Karpas-422 (cell line): ENCODE measurements at regions not wholly inside any gene's neighbourhood (a gene's known extent, or its start where the extent isn't known, plus 50 kb on each side); places are given as distances from the start of the nearest gene placed in this dataset.

ENCODE experiments used
- DNase-seq: peaks from one replicate; pipeline ENCODE4 v3.0.0-alpha.2; 2015
- H2AFZ ChIP-seq: fragments of 200-600 bp; sonication (generic); 2 replicates; pipeline ENCODE4 v1.6.1; 2014; ENCODE audit warnings: antibody characterized with exemption, low read length, mixed read lengths
- H3K27ac ChIP-seq: fragments of 200-600 bp; sonication (generic); 2 replicates; pipeline ENCODE4 v1.5.1; 2014; ENCODE audit warnings: mild to moderate bottlenecking, low read length, moderate library complexity
- H3K27me3 ChIP-seq: fragments of 200-600 bp; sonication (generic); 2 replicates; pipeline ENCODE4 v1.6.1; 2014; ENCODE audit warnings: low read length, mixed read lengths
- H3K36me3 ChIP-seq: fragments of 200-600 bp; sonication (generic); 2 replicates; pipeline ENCODE4 v1.6.1; 2014; ENCODE audit warnings: low read length, mixed read lengths; ENCODE audit not compliant: insufficient read depth
- H3K4me1 ChIP-seq: fragments of 200-600 bp; sonication (generic); 2 replicates; pipeline ENCODE4 v1.6.1; 2014; ENCODE audit warnings: mild to moderate bottlenecking, low read length, mixed read lengths
- H3K4me2 ChIP-seq: fragments of 200-600 bp; sonication (generic); 2 replicates; pipeline ENCODE4 v1.6.1; 2014; ENCODE audit warnings: low read length, low read depth, mild to moderate bottlenecking; ENCODE audit not compliant: poor library complexity, severe bottlenecking
- H3K4me3 ChIP-seq: fragments of 200-600 bp; sonication (generic); 2 replicates; pipeline ENCODE4 v1.5.1; 2014; ENCODE audit warnings: mild to moderate bottlenecking, antibody characterized with exemption, low read length, mixed read lengths
- H3K79me2 ChIP-seq: fragments of 200-600 bp; sonication (generic); 2 replicates; pipeline ENCODE4 v1.6.1; 2014; ENCODE audit warnings: mild to moderate bottlenecking, low read length, mixed read lengths
- H3K9ac ChIP-seq: fragments of 200-600 bp; sonication (generic); 2 replicates; pipeline ENCODE4 v1.6.0; 2014; ENCODE audit warnings: low read length
- H3K9me2 ChIP-seq: fragments of 200-600 bp; sonication (generic), shearing (Covaris generic); replicated peaks from 2 replicates; pipeline ENCODE4 v1.6.0; 2014; ENCODE audit warnings: mild to moderate bottlenecking, low read length, moderate library complexity; ENCODE audit not compliant: insufficient read depth
- H3K9me3 ChIP-seq: fragments of 300-700, 200-600 bp; sonication (generic); 2 replicates; pipeline ENCODE4 v1.6.1; 2014; ENCODE audit warnings: low read length, mixed read lengths
- H4K20me1 ChIP-seq: fragments of 200-600 bp; sonication (generic); 2 replicates; pipeline ENCODE4 v1.6.1; 2014; ENCODE audit warnings: mild to moderate bottlenecking, antibody characterized with exemption, low read length, low read depth; ENCODE audit not compliant: insufficient read depth

DNA sequence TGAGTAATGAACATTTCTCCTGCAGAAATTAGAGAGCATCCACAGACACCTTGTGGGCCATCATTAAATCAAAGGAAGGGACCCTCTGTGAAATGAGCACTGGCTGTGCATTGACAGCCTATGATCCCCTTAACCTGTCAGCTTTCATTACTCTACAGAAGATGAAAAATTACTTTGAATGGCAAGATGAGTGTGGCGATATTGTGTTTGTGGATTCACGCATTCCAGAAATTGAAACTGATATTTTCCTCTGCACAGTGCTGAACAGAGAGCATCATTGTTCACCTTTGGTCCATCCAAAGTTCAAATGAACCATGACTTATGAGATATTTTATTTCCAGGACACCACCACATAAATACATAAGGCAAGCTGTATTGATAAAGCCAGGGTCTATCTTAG is 374.8 kb upstream of the ANXA10 start:
- no peak overlapping the region for H2AFZ ChIP-seq
- no peaks in the 10 kb centered on the region for H3K9me3 ChIP-seq
- no peak overlapping the region for H3K4me2 ChIP-seq
- no peaks in the 10 kb centered on the region for H3K4me1 ChIP-seq
- no peak overlapping the region for H3K9ac ChIP-seq
- H3K27me3 ChIP-seq: no peaks in the 10 kb centered on the region
- DNase-seq: no peak
- no peaks in the 10 kb centered on the region for H3K36me3 ChIP-seq
- H3K79me2 ChIP-seq: no peaks in the 10 kb centered on the region
- H3K4me3 ChIP-seq: no peak overlapping the region
- H3K9me2 ChIP-seq: no peaks in the 10 kb centered on the region
- no peak overlapping the region for H3K27ac ChIP-seq
- no peaks in the 10 kb centered on the region for H4K20me1 ChIP-seq

- H3K27me3 ChIP-seq: no peaks in the 10 kb centered on the region
- H3K4me2 ChIP-seq: no peak overlapping the region
- no peaks in the 10 kb centered on the region for H3K79me2 ChIP-seq
- no peak overlapping the region for H3K27ac ChIP-seq
- H2AFZ ChIP-seq: no peak overlapping the region
- no peaks in the 10 kb centered on the region for H3K9me2 ChIP-seq
- H3K9me3 ChIP-seq: no peaks in the 10 kb centered on the region
- H4K20me1 ChIP-seq: no peaks in the 10 kb centered on the region
- no peak overlapping the region for H3K4me3 ChIP-seq
- no peak for DNase-seq
- H3K36me3 ChIP-seq: no peaks in the 10 kb centered on the region
- H3K4me1 ChIP-seq: no peaks in the 10 kb centered on the region
- no peak overlapping the region for H3K9ac ChIP-seq
Measured at GRCh38 chr4:167721617-167722486, 370.5 kb upstream of the ANXA10 start.

DNA sequence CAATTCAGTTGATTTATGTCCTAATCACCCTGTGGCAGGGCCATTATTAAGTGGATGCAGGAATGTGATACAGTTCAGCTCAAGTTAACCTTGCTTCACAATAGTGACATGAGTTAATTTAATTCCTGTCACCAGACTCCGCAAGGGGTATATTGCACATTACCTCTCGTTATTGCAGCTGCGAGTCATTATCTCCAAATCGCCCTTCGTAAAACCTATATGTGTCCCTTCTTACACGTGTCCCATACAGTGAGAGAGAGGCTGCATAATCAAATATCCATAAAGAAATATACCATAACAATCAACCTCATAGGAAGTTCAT is 369.9 kb upstream of the ANXA10 start:
- H3K36me3 ChIP-seq: no peaks in the 10 kb centered on the region
- no peaks in the 10 kb centered on the region for H3K9me3 ChIP-seq
- H3K9me2 ChIP-seq: no peaks in the 10 kb centered on the region
- H3K4me2 ChIP-seq: no peak overlapping the region
- no peak for DNase-seq
- no peak overlapping the region for H3K4me3 ChIP-seq
- no peak overlapping the region for H3K9ac ChIP-seq
- H4K20me1 ChIP-seq: no peaks in the 10 kb centered on the region
- no peaks in the 10 kb centered on the region for H3K79me2 ChIP-seq
- no peaks in the 10 kb centered on the region for H3K27me3 ChIP-seq
- no peaks in the 10 kb centered on the region for H3K4me1 ChIP-seq
- no peak overlapping the region for H3K27ac ChIP-seq
- H2AFZ ChIP-seq: no peak overlapping the region

DNA sequence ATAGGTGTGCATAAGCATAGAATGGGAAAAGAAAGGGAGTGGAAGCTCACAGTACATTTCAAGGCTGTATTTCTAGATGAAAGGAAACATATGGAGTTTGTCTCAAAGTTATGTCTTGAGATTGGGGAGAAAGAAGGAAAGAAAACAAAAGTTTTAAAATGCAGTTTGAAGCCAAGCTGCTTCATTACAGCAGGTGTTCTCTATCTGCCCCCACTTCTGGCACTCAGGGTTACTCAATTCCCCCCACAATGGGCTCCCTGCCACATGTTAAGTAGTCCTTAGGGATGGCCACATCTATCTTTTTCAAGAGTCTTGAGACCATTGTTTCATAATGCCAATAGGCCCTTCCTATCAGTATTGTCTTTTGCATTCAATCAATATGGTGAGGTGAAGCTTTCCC is 367.4 kb upstream of the ANXA10 start:
- H3K4me2 ChIP-seq: no peak overlapping the region
- H3K27me3 ChIP-seq: no peaks in the 10 kb centered on the region
- H3K4me1 ChIP-seq: no peaks in the 10 kb centered on the region
- no peaks in the 10 kb centered on the region for H3K79me2 ChIP-seq
- no peaks in the 10 kb centered on the region for H3K36me3 ChIP-seq
- H3K9me3 ChIP-seq: no peaks in the 10 kb centered on the region
- no peak overlapping the region for H3K9ac ChIP-seq
- no peak for DNase-seq
- no peak overlapping the region for H3K4me3 ChIP-seq
- no peak overlapping the region for H2AFZ ChIP-seq
- no peaks in the 10 kb centered on the region for H4K20me1 ChIP-seq
- no peak overlapping the region for H3K27ac ChIP-seq
- H3K9me2 ChIP-seq: no peaks in the 10 kb centered on the region

DNA sequence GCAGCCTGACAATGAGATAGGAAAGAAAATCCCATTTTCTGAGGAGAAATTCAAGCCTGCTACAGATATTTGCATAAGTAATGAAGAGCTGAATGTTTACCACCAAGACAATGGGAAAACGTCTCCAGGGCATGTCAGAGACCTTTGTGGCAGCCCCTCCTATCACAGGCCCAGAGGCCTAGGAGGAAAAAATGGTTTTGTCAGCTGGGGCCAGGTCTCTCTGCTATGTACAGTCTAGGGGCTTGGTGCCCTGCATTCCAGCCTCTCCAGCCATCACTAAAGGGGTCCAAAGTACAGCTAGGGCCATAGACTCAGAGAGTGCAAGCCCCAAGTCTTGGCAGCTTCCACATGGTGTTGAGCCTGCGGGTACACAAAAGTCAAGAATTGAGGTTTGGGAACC is 361.6 kb upstream of the ANXA10 start:
- no peak overlapping the region for H3K4me3 ChIP-seq
- H2AFZ ChIP-seq: no peak overlapping the region
- H4K20me1 ChIP-seq: no peaks in the 10 kb centered on the region
- H3K79me2 ChIP-seq: no peaks in the 10 kb centered on the region
- H3K36me3 ChIP-seq: no peaks in the 10 kb centered on the region
- H3K27ac ChIP-seq: no peak overlapping the region
- no peaks in the 10 kb centered on the region for H3K4me1 ChIP-seq
- no peaks in the 10 kb centered on the region for H3K9me3 ChIP-seq
- H3K9me2 ChIP-seq: no peaks in the 10 kb centered on the region
- DNase-seq: no peak
- no peak overlapping the region for H3K9ac ChIP-seq
- H3K27me3 ChIP-seq: no peaks in the 10 kb centered on the region
- no peak overlapping the region for H3K4me2 ChIP-seq

- Histone ChIP-seq H3K9me2 (no peaks in the 10 kb centered on the region), H3K4me3 (no peak overlapping the region), H2AFZ (no peak overlapping the region), H3K9ac (no peak overlapping the region), H4K20me1 (no peaks in the 10 kb centered on the region), H3K9me3 (no peaks in the 10 kb centered on the region), H3K36me3 (no peaks in the 10 kb centered on the region), H3K27me3 (no peaks in the 10 kb centered on the region), H3K27ac (no peak overlapping the region), H3K4me2 (no peak overlapping the region), H3K4me1 (no peaks in the 10 kb centered on the region), H3K79me2 (no peaks in the 10 kb centered on the region)
- no peak for DNase-seq
Measured at GRCh38 chr4:167745024-167745687, 347.2 kb upstream of the ANXA10 start.

GRCh38 chr4:167767281-167767680 is 325.1 kb upstream of the ANXA10 start:
- no peak for DNase-seq
- Histone ChIP-seq H3K36me3 (no peaks in the 10 kb centered on the region), H3K79me2 (no peaks in the 10 kb centered on the region), H3K27me3 (no peaks in the 10 kb centered on the region), H3K4me3 (no peak overlapping the region), H2AFZ (no peak overlapping the region), H3K9ac (no peak overlapping the region), H3K9me2 (no peaks in the 10 kb centered on the region), H3K27ac (no peak overlapping the region), H3K4me1 (no peaks in the 10 kb centered on the region), H3K4me2 (no peak overlapping the region), H4K20me1 (no peaks in the 10 kb centered on the region), H3K9me3 (no peaks in the 10 kb centered on the region)

- Histone ChIP-seq H3K27ac (no peak overlapping the region), H4K20me1 (no peaks in the 10 kb centered on the region), H3K9ac (no peak overlapping the region), H3K27me3 (no peaks in the 10 kb centered on the region), H3K9me3 (no peaks in the 10 kb centered on the region), H3K79me2 (no peaks in the 10 kb centered on the region), H3K4me2 (no peak overlapping the region), H3K9me2 (no peaks in the 10 kb centered on the region), H3K36me3 (no peaks in the 10 kb centered on the region), H3K4me3 (no peak overlapping the region), H2AFZ (no peak overlapping the region), H3K4me1 (no peaks in the 10 kb centered on the region)
- no peak for DNase-seq
Measured at GRCh38 chr4:167774646-167775045, 317.7 kb upstream of the ANXA10 start.
